ENCODE measurements at regions not wholly inside any gene's neighbourhood (a gene's known extent, or its start where the extent isn't known, plus 50 kb on each side); places are given as distances from the start of the nearest gene placed in this dataset.

DNA sequence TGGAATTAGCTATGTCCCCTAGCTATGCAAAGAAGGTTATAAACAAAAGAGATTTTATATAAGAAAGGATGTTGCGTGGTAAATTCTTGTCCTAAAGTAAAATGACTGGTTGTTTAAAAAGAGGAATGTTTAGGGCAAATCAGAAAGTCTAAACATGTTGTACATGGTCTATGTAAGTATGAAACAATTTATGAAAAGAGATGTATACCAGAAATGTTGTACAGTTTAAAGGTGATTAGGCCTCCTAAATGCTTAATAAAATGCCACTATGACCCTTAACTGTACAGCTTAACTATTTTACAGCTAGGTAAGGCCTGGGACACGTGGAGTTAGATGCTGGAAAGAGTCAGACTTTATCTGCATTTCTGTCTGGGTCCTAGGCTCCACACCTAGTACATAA is 775.9 kb upstream of the KLHL1 start:
- Histone ChIP-seq H3K27me3 (ENCODE audit: low read length) (no peaks in the 10 kb centered on the region), H2AFZ (ENCODE audit: low read depth, low read length, severe bottlenecking) (no peak overlapping the region), H3K4me3 (ENCODE audit: insufficient read depth, low read length, poor library complexity, severe bottlenecking) (no peak overlapping the region), H3K27ac (ENCODE audit: low read depth, low read length) (no peak overlapping the region), H3K36me3 (ENCODE audit: low read length) (no peaks in the 10 kb centered on the region), H3K9me2 (replicated peaks; ENCODE audit: insufficient read depth, low read length) (no peaks in the 10 kb centered on the region), H3K79me2 (ENCODE audit: insufficient read depth, low read length) (no peaks in the 10 kb centered on the region), H3K9ac (ENCODE audit: low read length) (no peak overlapping the region), H4K20me1 (ENCODE audit: low read depth, low read length) (no peaks in the 10 kb centered on the region), H3F3A (ENCODE audit: insufficient read depth) (no peaks in the 10 kb centered on the region), H3K9me3 (ENCODE audit: insufficient read depth, low read length) (peaks cover 19% of the 10 kb centered on the region; the same call in 1 of the 2 replicates), H3K4me2 (ENCODE audit: low read depth, low read length, poor library complexity, severe bottlenecking) (no peak overlapping the region)
- TF ChIP-seq, protein P1, sequence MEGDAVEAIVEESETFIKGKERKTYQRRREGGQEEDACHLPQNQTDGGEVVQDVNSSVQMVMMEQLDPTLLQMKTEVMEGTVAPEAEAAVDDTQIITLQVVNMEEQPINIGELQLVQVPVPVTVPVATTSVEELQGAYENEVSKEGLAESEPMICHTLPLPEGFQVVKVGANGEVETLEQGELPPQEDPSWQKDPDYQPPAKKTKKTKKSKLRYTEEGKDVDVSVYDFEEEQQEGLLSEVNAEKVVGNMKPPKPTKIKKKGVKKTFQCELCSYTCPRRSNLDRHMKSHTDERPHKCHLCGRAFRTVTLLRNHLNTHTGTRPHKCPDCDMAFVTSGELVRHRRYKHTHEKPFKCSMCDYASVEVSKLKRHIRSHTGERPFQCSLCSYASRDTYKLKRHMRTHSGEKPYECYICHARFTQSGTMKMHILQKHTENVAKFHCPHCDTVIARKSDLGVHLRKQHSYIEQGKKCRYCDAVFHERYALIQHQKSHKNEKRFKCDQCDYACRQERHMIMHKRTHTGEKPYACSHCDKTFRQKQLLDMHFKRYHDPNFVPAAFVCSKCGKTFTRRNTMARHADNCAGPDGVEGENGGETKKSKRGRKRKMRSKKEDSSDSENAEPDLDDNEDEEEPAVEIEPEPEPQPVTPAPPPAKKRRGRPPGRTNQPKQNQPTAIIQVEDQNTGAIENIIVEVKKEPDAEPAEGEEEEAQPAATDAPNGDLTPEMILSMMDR (IDR thresholded peaks at IDR 0.05; ENCODE audit: insufficient read depth, low read length, poor library complexity, severe bottlenecking): no peak
- TF ChIP-seq EZH2phosphoT487 (conservative IDR thresholded peaks at IDR 0.05; ENCODE audit: low read length): no peak

DNA sequence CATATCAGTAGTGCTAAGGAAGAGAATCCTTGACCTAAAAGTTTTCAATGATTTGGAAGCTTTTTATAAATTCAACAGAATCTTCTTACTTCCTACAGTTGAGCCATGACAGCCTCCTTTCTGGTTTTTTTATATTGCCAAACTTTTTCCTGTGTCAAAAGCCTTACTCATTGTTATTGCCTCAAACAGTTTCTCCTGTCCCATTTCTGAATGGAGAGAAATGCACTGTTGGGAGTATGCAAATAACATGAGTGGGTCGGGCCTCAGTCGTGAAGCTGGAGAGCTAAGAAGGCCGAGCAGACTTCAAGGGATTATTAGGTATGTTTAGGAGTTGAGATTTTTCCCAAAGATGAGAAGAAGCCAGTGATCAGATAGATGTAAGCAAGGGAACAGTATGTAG is 766.4 kb upstream of the KLHL1 start:
- H3K4me3 ChIP-seq (ENCODE audit: insufficient read depth, low read length, poor library complexity, severe bottlenecking): no peak overlapping the region
- TF ChIP-seq EZH2phosphoT487 (conservative IDR thresholded peaks at IDR 0.05; ENCODE audit: low read length): no peak
- TF ChIP-seq, protein P1 (IDR thresholded peaks at IDR 0.05; ENCODE audit: insufficient read depth, low read length, poor library complexity, severe bottlenecking): no peak
- no peaks in the 10 kb centered on the region for H3F3A ChIP-seq (ENCODE audit: insufficient read depth)
- H3K9me3 ChIP-seq (ENCODE audit: insufficient read depth, low read length): no peaks in the 10 kb centered on the region; the same call in 1 of the 2 replicates
- no peaks in the 10 kb centered on the region for H3K36me3 ChIP-seq (ENCODE audit: low read length)
- no peak overlapping the region for H2AFZ ChIP-seq (ENCODE audit: low read depth, low read length, severe bottlenecking)
- no peak overlapping the region for H3K4me2 ChIP-seq (ENCODE audit: low read depth, low read length, poor library complexity, severe bottlenecking)
- no peaks in the 10 kb centered on the region for H3K27me3 ChIP-seq (ENCODE audit: low read length)
- no peak overlapping the region for H3K27ac ChIP-seq (ENCODE audit: low read depth, low read length)
- H3K9me2 ChIP-seq (replicated peaks; ENCODE audit: insufficient read depth, low read length): no peaks in the 10 kb centered on the region
- no peak overlapping the region for H3K9ac ChIP-seq (ENCODE audit: low read length)
- H4K20me1 ChIP-seq (ENCODE audit: low read depth, low read length): no peaks in the 10 kb centered on the region
- H3K79me2 ChIP-seq (ENCODE audit: insufficient read depth, low read length): no peaks in the 10 kb centered on the region

DNA sequence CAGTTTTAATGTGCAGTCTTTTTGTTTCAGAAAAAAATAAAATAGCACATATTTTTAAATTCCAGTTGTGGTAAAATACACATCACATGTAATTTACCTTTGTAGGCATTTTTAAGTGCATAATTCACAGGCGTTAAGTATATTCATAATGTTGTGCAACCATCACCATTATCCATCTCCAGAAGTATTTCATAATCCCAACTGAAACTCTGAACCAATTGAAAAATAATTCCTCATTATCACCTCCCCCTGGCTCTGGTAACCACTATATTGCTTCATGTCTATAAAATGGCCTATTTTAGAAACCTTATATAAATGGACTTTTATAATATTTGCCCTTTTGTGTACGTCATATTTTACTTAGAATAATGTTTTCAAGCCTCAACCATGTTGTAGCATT is 756.5 kb upstream of the KLHL1 start:
- Histone ChIP-seq H3K9ac (ENCODE audit: low read length) (no peak overlapping the region), H3K4me3 (ENCODE audit: insufficient read depth, low read length, poor library complexity, severe bottlenecking) (no peak overlapping the region), H3F3A (ENCODE audit: insufficient read depth) (no peaks in the 10 kb centered on the region), H2AFZ (ENCODE audit: low read depth, low read length, severe bottlenecking) (no peak overlapping the region), H3K27ac (ENCODE audit: low read depth, low read length) (no peak overlapping the region), H3K36me3 (ENCODE audit: low read length) (no peaks in the 10 kb centered on the region), H3K27me3 (ENCODE audit: low read length) (no peaks in the 10 kb centered on the region), H3K4me2 (ENCODE audit: low read depth, low read length, poor library complexity, severe bottlenecking) (no peak overlapping the region), H3K79me2 (ENCODE audit: insufficient read depth, low read length) (no peaks in the 10 kb centered on the region), H3K9me2 (replicated peaks; ENCODE audit: insufficient read depth, low read length) (no peaks in the 10 kb centered on the region), H3K9me3 (ENCODE audit: insufficient read depth, low read length) (peaks cover 7% of the 10 kb centered on the region; the same call in 1 of the 2 replicates), H4K20me1 (ENCODE audit: low read depth, low read length) (no peaks in the 10 kb centered on the region)
- TF ChIP-seq EZH2phosphoT487 (conservative IDR thresholded peaks at IDR 0.05; ENCODE audit: low read length): no peak
- TF ChIP-seq, protein P1 (IDR thresholded peaks at IDR 0.05; ENCODE audit: insufficient read depth, low read length, poor library complexity, severe bottlenecking): no peak
